WTC11 (cell line): ENCODE measurements at regions not wholly inside any gene's neighbourhood (a gene's known extent, or its start where the extent isn't known, plus 50 kb on each side); places are given as distances from the start of the nearest gene placed in this dataset.

Experiments
- ATAC-seq: fragments of 200-7000 bp; cut with Tn5 transposase; 2 replicates; pipeline ENCODE4 v1.10.0; 2021; ENCODE audit warnings: mild to moderate bottlenecking, moderate library complexity
- CTCF ChIA-PET: fragments of 300-600 bp; sonication (Branson Sonifier 250); formaldehyde crosslinking; loops from one replicate; lab custom pipeline; 2021; ENCODE audit warnings: antibody characterized with exemption; lab: Charles Lee
- POLR2A ChIA-PET: fragments of 350-600 bp; sonication (Branson Sonifier 250); formaldehyde crosslinking; loops from one replicate; lab custom pipeline; 2021; ENCODE audit warnings: antibody characterized with exemption; lab: Charles Lee
- DNase-seq: peaks from one replicate; pipeline ENCODE4 v3.0.0; 2021; ENCODE audit warnings: low spot score
- H3K27ac Mint-ChIP-seq: 2 replicates; pipeline ENCODE4 v1.8.0; 2021; ENCODE audit warnings: mixed read lengths
- H3K27me3 Mint-ChIP-seq: 2 replicates; pipeline ENCODE4 v1.8.0; 2021; ENCODE audit warnings: low read depth, mild to moderate bottlenecking, moderate library complexity, mixed read lengths
- H3K36me3 Mint-ChIP-seq: 2 replicates; pipeline ENCODE4 v1.8.0; 2021; ENCODE audit warnings: mixed read lengths
- H3K4me1 Mint-ChIP-seq: 2 replicates; pipeline ENCODE4 v1.8.0; 2022; ENCODE audit warnings: mixed read lengths
- H3K4me3 Mint-ChIP-seq: 2 replicates; pipeline ENCODE4 v1.8.0; 2021; ENCODE audit warnings: mild to moderate bottlenecking, moderate library complexity, mixed read lengths
- H3K9me3 Mint-ChIP-seq: 2 replicates; pipeline ENCODE4 v1.8.0; 2021; ENCODE audit warnings: mixed read lengths
- ATF6 ChIP-seq: sonication (generic); formaldehyde crosslinking; IDR thresholded peaks from 2 replicates; pipeline ENCODE4 v1.8.1; 2023; ENCODE audit warnings: mild to moderate bottlenecking, missing genetic modification reagents
- CREB1 ChIP-seq: sonication (generic); formaldehyde crosslinking; IDR thresholded peaks from 2 replicates; pipeline ENCODE4 v1.8.0; 2023; ENCODE audit warnings: mild to moderate bottlenecking, missing genetic modification reagents
- CTCF ChIP-seq: fragments of 200-600 bp; IDR thresholded peaks from 2 replicates; pipeline ENCODE4 v1.8.0; 2022; ENCODE audit warnings: antibody characterized with exemption
- ETV6 ChIP-seq: sonication (generic); formaldehyde crosslinking; IDR thresholded peaks from 2 replicates; pipeline ENCODE4 v1.8.1; 2022; ENCODE audit warnings: mild to moderate bottlenecking, missing genetic modification reagents
- GTF2I ChIP-seq: fragments of 250-450 bp; sonication (Bioruptor Pico); conservative IDR thresholded peaks from 2 replicates; pipeline ENCODE4 v1.4.0; 2021; ENCODE audit warnings: mild to moderate bottlenecking
- JUN ChIP-seq: sonication (generic); formaldehyde crosslinking; IDR thresholded peaks from 2 replicates; pipeline ENCODE4 v1.8.0; 2023; ENCODE audit warnings: mild to moderate bottlenecking, missing genetic modification reagents
- OVOL2 ChIP-seq: fragments of 250-450 bp; sonication (Bioruptor Pico); IDR thresholded peaks from 2 replicates; pipeline ENCODE4 v1.9.0; 2021; ENCODE audit warnings: mild to moderate bottlenecking, borderline replicate concordance
- PRRX2 ChIP-seq: fragments of 250-450 bp; sonication (Bioruptor Pico); IDR thresholded peaks from 2 replicates; pipeline ENCODE4 v1.8.0; 2021; ENCODE audit warnings: mild to moderate bottlenecking
- STAT6 ChIP-seq: sonication (generic); formaldehyde crosslinking; conservative IDR thresholded peaks from 2 replicates; pipeline ENCODE4 v1.8.1; 2023; ENCODE audit warnings: mild to moderate bottlenecking, low read depth, missing genetic modification reagents, moderate library complexity
- TCF7 ChIP-seq: sonication (generic); formaldehyde crosslinking; IDR thresholded peaks from 2 replicates; pipeline ENCODE4 v1.8.0; 2022; ENCODE audit warnings: mild to moderate bottlenecking, low read depth, missing genetic modification reagents, moderate library complexity
- TEAD4 ChIP-seq: sonication (generic); formaldehyde crosslinking; IDR thresholded peaks from 2 replicates; pipeline ENCODE4 v1.8.0; 2022; ENCODE audit warnings: mild to moderate bottlenecking, missing genetic modification reagents
- ZNF121 ChIP-seq: sonication (generic); formaldehyde crosslinking; IDR thresholded peaks from 2 replicates; pipeline ENCODE4 v1.8.0; 2023; ENCODE audit warnings: missing genetic modification reagents
- ZNF219 ChIP-seq: sonication (generic); formaldehyde crosslinking; IDR thresholded peaks from 2 replicates; pipeline ENCODE4 v1.8.0; 2023; ENCODE audit warnings: missing genetic modification reagents, mild to moderate bottlenecking, borderline replicate concordance
- ZNF317 ChIP-seq: sonication (generic); formaldehyde crosslinking; IDR thresholded peaks from 2 replicates; pipeline ENCODE4 v1.8.1; 2023; ENCODE audit warnings: low read depth, mild to moderate bottlenecking, moderate library complexity, missing genetic modification reagents, borderline replicate concordance
- ZSCAN18 ChIP-seq: fragments of 250-450 bp; sonication (Bioruptor Pico); IDR thresholded peaks from 2 replicates; pipeline ENCODE4 v2.1.2; 2022; ENCODE audit warnings: mild to moderate bottlenecking, moderate library complexity
- TF ChIP-seq, protein P1 (sequence below): sonication (generic); formaldehyde crosslinking; IDR thresholded peaks from 2 replicates; pipeline ENCODE4 v1.8.1; 2022; ENCODE audit warnings: missing genetic modification reagents, borderline replicate concordance
- TF ChIP-seq, protein P2 (sequence below): fragments of 250-450 bp; sonication (Bioruptor Pico); IDR thresholded peaks from 2 replicates; pipeline ENCODE4 v1.9.0; 2021; ENCODE audit warnings: moderate library complexity, mild to moderate bottlenecking, inconsistent platforms, borderline replicate concordance

GRCh38 chr17:51533219-51533618 lies 272.9 kb downstream of the UTP18 start:
- H3K27me3 Mint-ChIP-seq, result no peaks in the 10 kb centered on the region
- H3K27ac Mint-ChIP-seq, result no peak overlapping the region
- POLR2A ChIA-PET, result no interaction called here
- CTCF ChIA-PET, result no interaction called here
- no peaks in the 10 kb centered on the region for H3K36me3 Mint-ChIP-seq
- DNase-seq, result no peak
- 0 out of 2 replicates have a peak, but pooled peaks cover 3% of the 10 kb centered on the region for H3K9me3 Mint-ChIP-seq
- H3K4me3 Mint-ChIP-seq, result no peak overlapping the region
- TF ChIP-seq TEAD4 (CRISPR knock-in tag) (no peak), CREB1 (no peak), OVOL2 (CRISPR knock-in tag) (no peak), JUN (CRISPR knock-in tag) (no peak), ZNF317 (CRISPR knock-in tag) (no peak), ZNF219 (CRISPR knock-in tag) (no peak), ZNF121 (CRISPR knock-in tag) (no peak), CTCF (no peak), GTF2I (CRISPR knock-in tag) (no peak), ETV6 (CRISPR knock-in tag) (no peak)
- TF ChIP-seq, protein P1, sequence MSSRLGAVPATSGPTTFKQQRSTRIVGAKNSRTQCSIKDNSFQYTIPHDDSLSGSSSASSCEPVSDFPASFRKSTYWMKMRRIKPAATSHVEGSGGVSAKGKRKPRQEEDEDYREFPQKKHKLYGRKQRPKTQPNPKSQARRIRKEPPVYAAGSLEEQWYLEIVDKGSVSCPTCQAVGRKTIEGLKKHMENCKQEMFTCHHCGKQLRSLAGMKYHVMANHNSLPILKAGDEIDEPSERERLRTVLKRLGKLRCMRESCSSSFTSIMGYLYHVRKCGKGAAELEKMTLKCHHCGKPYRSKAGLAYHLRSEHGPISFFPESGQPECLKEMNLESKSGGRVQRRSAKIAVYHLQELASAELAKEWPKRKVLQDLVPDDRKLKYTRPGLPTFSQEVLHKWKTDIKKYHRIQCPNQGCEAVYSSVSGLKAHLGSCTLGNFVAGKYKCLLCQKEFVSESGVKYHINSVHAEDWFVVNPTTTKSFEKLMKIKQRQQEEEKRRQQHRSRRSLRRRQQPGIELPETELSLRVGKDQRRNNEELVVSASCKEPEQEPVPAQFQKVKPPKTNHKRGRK, result no peak
- TF ChIP-seq, protein P2, sequence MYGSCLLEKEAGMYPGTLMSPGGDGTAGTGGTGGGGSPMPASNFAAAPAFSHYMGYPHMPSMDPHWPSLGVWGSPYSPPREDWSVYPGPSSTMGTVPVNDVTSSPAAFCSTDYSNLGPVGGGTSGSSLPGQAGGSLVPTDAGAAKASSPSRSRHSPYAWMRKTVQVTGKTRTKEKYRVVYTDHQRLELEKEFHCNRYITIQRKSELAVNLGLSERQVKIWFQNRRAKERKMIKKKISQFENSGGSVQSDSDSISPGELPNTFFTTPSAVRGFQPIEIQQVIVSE, result no peak
- ATAC-seq, result no peak
- H3K4me1 Mint-ChIP-seq, result no peaks in the 10 kb centered on the region

DNA sequence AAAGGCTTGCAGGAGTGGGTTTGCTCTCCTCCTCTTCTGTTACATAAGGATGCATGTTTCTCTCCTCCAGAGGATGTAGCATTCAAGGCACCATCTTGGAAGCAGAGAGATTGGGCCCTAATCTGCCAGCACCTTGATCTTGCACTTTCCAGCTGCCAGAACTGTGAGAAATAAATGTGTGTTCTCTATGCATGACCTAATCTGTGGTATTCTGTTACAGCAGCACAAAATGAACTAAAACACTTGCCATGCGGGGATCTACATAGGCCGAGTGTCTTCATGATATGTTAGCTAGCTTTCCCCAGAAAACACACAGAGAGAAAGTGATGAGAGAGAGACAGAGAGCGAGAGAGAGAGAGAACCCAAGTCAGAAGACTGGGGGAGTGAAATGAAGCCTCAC lies 273.5 kb downstream of the UTP18 start:
- H3K4me3 Mint-ChIP-seq, result no peak overlapping the region
- no peaks in the 10 kb centered on the region for H3K36me3 Mint-ChIP-seq
- no peak for ATAC-seq
- H3K27me3 Mint-ChIP-seq, result no peaks in the 10 kb centered on the region
- DNase-seq, result no peak
- no peak overlapping the region for H3K27ac Mint-ChIP-seq
- POLR2A ChIA-PET, result no interaction called here
- H3K4me1 Mint-ChIP-seq, result no peaks in the 10 kb centered on the region
- TF ChIP-seq ATF6 (CRISPR knock-in tag) (no peak), TCF7 (no peak), TEAD4 (CRISPR knock-in tag) (no peak), ZSCAN18 (CRISPR knock-in tag) (no peak), PRRX2 (CRISPR knock-in tag) (no peak), STAT6 (CRISPR knock-in tag) (no peak)
- CTCF ChIA-PET, result no interaction called here
- 0 out of 2 replicates have a peak, but pooled peaks cover 3% of the 10 kb centered on the region for H3K9me3 Mint-ChIP-seq
